OCI-LY7 (cell line): ENCODE measurements at regions not wholly inside any gene's neighbourhood (a gene's known extent, or its start where the extent isn't known, plus 50 kb on each side); places are given as distances from the start of the nearest gene placed in this dataset.

Experiments
- BruUV-seq: library from RNA; stranded (reverse); fragments of 400-500 nt; replicated peaks from 2 replicates; lab custom pipeline; 2021; lab: Mats Ljungman, UMichigan
- CTCF ChIA-PET: fragments of 300-600 bp; sonication (Branson Sonifier 250); formaldehyde crosslinking; loops from one replicate; lab custom pipeline; 2022; ENCODE audit warnings: antibody characterized with exemption; ENCODE audit not compliant: unreplicated experiment; lab: Charles Lee
- POLR2A ChIA-PET: fragments of 300-600 bp; sonication (Branson Sonifier 250); formaldehyde crosslinking; loops from one replicate; lab custom pipeline; 2022; ENCODE audit warnings: antibody characterized with exemption; lab: Charles Lee
- DNase-seq: peaks from one replicate; pipeline ENCODE4 v3.0.0-alpha.2; 2015; ENCODE audit warnings: low spot score
- H2AFZ ChIP-seq: fragments of 200-600 bp; sonication (generic), shearing (Covaris generic); 2 replicates; pipeline ENCODE4 v1.6.1; 2014; ENCODE audit warnings: mild to moderate bottlenecking, antibody characterized with exemption, low read length, moderate library complexity
- H3K27ac ChIP-seq: fragments of 200-600 bp; sonication (generic); 2 replicates; pipeline ENCODE4 v1.5.1; 2014; ENCODE audit warnings: mixed run types, low read depth, mild to moderate bottlenecking, moderate library complexity, low read length, inconsistent platforms; ENCODE audit not compliant: poor library complexity, severe bottlenecking
- H3K36me3 ChIP-seq: fragments of 200-600 bp; sonication (generic); 2 replicates; pipeline ENCODE4 v1.6.1; 2014; ENCODE audit warnings: mild to moderate bottlenecking, antibody characterized with exemption, low read length, moderate library complexity, mixed read lengths; ENCODE audit not compliant: insufficient read depth
- H3K4me1 ChIP-seq: fragments of 200-600 bp; sonication (generic); 2 replicates; pipeline ENCODE4 v1.5.1; 2014; ENCODE audit warnings: mild to moderate bottlenecking, low read length; ENCODE audit not compliant: insufficient read depth, poor library complexity, severe bottlenecking
- H3K4me2 ChIP-seq: fragments of 200-600 bp; sonication (generic); 2 replicates; pipeline ENCODE4 v1.6.1; 2014; ENCODE audit warnings: mild to moderate bottlenecking, low read length
- H3K4me3 ChIP-seq: fragments of 200-600 bp; sonication (generic); 2 replicates; pipeline ENCODE4 v1.5.1; 2014; ENCODE audit warnings: mild to moderate bottlenecking, low read depth, low read length; ENCODE audit not compliant: poor library complexity, severe bottlenecking
- H3K79me2 ChIP-seq: fragments of 200-600 bp; sonication (generic); 2 replicates; pipeline ENCODE4 v1.6.1; 2016; ENCODE audit warnings: low read depth, mild to moderate bottlenecking, low read length, moderate library complexity, mixed read lengths; ENCODE audit not compliant: insufficient read depth
- H3K9me2 ChIP-seq: fragments of 200-600 bp; sonication (generic); 2 replicates; pipeline ENCODE4 v1.6.1; 2016; ENCODE audit warnings: mild to moderate bottlenecking, low read length, mixed read lengths; ENCODE audit not compliant: insufficient read depth
- H3K9me3 ChIP-seq: fragments of 200-600 bp; sonication (generic); 2 replicates; pipeline ENCODE4 v1.6.1; 2014; ENCODE audit warnings: mild to moderate bottlenecking, mixed run types, low read length, mixed read lengths
- H4K20me1 ChIP-seq: fragments of 200-600 bp; sonication (generic); 2 replicates; pipeline ENCODE4 v1.6.1; 2014; ENCODE audit warnings: mild to moderate bottlenecking, antibody characterized with exemption, low read length, moderate library complexity, mixed read lengths; ENCODE audit not compliant: insufficient read depth
- EZH2phosphoT487 ChIP-seq: fragments of 200-600 bp; sonication (generic); IDR thresholded peaks from 2 replicates; pipeline ENCODE4 v1.6.1; 2018; ENCODE audit warnings: low read depth, borderline replicate concordance, mild to moderate bottlenecking, mixed run types, antibody characterized with exemption, low read length, moderate library complexity, mixed read lengths
- intact Hi-C: fragments of 100-400 bp; cut with micrococcal nuclease; formaldehyde crosslinking; loops from one replicate; pipeline ENCODE4 v1.10.0; 2022; ENCODE audit not compliant: unreplicated experiment
- TF ChIP-seq, protein P1 (sequence below): fragments of 200-600 bp; sonication (generic); conservative IDR thresholded peaks from 2 replicates; pipeline ENCODE4 v1.5.1; 2014; ENCODE audit warnings: mild to moderate bottlenecking, antibody characterized with exemption, low read length, moderate library complexity, mixed read lengths

DNA sequence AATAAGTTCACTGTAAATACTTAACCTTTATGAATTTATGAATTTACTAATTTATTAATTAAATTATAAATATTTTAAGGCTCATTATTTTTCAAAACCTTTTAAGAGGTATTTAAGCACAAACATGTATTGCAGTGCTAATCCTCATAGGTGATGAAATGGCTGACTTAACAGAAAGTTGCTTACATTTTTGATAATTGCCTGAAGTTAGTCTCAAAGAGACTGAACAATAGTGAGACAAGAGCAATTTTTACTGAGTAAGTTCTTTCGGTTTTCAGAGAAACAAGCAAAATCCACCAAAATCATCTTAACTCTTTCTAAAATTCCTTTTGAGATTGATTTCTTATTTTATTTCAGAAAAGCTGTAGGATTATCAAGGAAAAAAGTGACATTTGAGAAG lies 137.3 kb upstream of the VGLL2 start:
- H3K79me2 ChIP-seq, result no peaks in the 10 kb centered on the region
- TF ChIP-seq, protein P1, sequence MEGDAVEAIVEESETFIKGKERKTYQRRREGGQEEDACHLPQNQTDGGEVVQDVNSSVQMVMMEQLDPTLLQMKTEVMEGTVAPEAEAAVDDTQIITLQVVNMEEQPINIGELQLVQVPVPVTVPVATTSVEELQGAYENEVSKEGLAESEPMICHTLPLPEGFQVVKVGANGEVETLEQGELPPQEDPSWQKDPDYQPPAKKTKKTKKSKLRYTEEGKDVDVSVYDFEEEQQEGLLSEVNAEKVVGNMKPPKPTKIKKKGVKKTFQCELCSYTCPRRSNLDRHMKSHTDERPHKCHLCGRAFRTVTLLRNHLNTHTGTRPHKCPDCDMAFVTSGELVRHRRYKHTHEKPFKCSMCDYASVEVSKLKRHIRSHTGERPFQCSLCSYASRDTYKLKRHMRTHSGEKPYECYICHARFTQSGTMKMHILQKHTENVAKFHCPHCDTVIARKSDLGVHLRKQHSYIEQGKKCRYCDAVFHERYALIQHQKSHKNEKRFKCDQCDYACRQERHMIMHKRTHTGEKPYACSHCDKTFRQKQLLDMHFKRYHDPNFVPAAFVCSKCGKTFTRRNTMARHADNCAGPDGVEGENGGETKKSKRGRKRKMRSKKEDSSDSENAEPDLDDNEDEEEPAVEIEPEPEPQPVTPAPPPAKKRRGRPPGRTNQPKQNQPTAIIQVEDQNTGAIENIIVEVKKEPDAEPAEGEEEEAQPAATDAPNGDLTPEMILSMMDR, result no peak
- no peak for TF ChIP-seq EZH2phosphoT487
- no peaks in the 10 kb centered on the region for H3K4me1 ChIP-seq
- no peak overlapping the region for H3K4me3 ChIP-seq
- H2AFZ ChIP-seq, result no peak overlapping the region
- no peaks in the 10 kb centered on the region for H3K9me3 ChIP-seq
- intact Hi-C loops, result no loop called here
- no peak overlapping the region for H3K4me2 ChIP-seq
- DNase-seq, result no peak
- H3K27ac ChIP-seq, result no peak overlapping the region
- no TSS peak for BruUV-seq
- H4K20me1 ChIP-seq, result no peaks in the 10 kb centered on the region
- no peaks in the 10 kb centered on the region for H3K36me3 ChIP-seq
- ChIA-PET CTCF (no interaction called here), POLR2A (interaction anchor here (0.7 to 0.9 kb wide), 3 partner anchors 15 to 817 kb away, joined by 4 to 5 read pairs (median 4); no protein-coding TSS in a partner anchor)
- H3K9me2 ChIP-seq, result no peaks in the 10 kb centered on the region

DNA sequence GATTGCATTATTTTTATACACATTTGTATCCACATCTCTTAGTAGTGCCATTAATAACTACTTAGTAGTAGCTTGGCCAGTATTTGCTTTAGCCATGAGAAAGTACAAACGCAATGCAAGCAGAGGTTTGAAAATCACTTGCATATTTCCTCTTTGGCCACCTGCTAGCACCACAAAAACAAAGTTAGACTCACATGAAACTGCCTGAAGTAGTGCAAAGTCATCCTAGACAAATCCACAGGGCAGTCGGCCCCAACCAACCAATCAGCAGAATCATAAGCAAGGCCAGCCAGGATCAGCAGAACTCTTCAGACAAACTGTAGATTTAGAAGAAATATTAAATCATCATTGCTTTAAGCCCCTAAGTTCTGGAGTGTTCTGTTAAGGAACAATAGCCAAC lies 135.2 kb upstream of the VGLL2 start:
- H3K79me2 ChIP-seq, result no peaks in the 10 kb centered on the region
- no peak for TF ChIP-seq EZH2phosphoT487
- TF ChIP-seq, protein P1, result no peak
- H3K36me3 ChIP-seq, result no peaks in the 10 kb centered on the region
- H3K9me3 ChIP-seq, result no peaks in the 10 kb centered on the region
- no peak overlapping the region for H2AFZ ChIP-seq
- H3K4me3 ChIP-seq, result no peak overlapping the region
- no peaks in the 10 kb centered on the region for H3K9me2 ChIP-seq
- BruUV-seq, result no TSS peak
- intact Hi-C loops, result no loop called here
- CTCF ChIA-PET, result no interaction called here
- no peaks in the 10 kb centered on the region for H3K4me1 ChIP-seq
- H3K4me2 ChIP-seq, result no peak overlapping the region
- POLR2A ChIA-PET, result no interaction called here
- DNase-seq, result no peak
- H3K27ac ChIP-seq, result no peak overlapping the region
- H4K20me1 ChIP-seq, result no peaks in the 10 kb centered on the region

DNA sequence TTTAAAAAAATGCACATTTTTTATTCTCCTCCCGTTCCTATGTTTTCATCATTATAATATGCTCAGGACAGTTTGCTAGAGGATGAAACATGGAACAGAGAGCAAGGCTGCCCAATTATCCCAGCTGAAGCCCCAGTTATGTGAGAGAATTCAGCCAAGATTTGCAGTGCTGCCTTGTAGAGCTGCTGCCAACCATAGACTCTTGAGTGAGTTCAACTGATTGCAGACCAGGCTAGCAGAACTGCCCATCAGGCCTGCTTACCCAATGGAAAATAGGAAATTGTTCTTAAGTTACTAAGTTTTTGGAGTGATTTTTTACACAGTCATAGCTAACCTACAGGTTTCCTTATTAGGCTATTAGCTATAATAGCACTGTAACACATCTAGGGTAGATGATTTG lies 128.7 kb upstream of the VGLL2 start:
- TF ChIP-seq, protein P1, result no peak
- no peak for TF ChIP-seq EZH2phosphoT487
- no TSS peak for BruUV-seq
- H3K4me3 ChIP-seq, result no peak overlapping the region
- H3K4me1 ChIP-seq, result no peaks in the 10 kb centered on the region
- H3K9me3 ChIP-seq, result no peaks in the 10 kb centered on the region
- POLR2A ChIA-PET, result no interaction called here
- no peak overlapping the region for H3K4me2 ChIP-seq
- H4K20me1 ChIP-seq, result no peaks in the 10 kb centered on the region
- DNase-seq, result no peak
- no peaks in the 10 kb centered on the region for H3K36me3 ChIP-seq
- CTCF ChIA-PET, result no interaction called here
- H3K79me2 ChIP-seq, result no peaks in the 10 kb centered on the region
- no peak overlapping the region for H2AFZ ChIP-seq
- no peaks in the 10 kb centered on the region for H3K9me2 ChIP-seq
- H3K27ac ChIP-seq, result no peak overlapping the region
- intact Hi-C loops, result no loop called here
